Testis (tissue), 2 donors: ENCODE measurements at regions not wholly inside any gene's neighbourhood (a gene's known extent, or its start where the extent isn't known, plus 50 kb on each side); places are given as distances from the start of the nearest gene placed in this dataset.

Experiments used
- DNase-seq: peaks from one replicate; pipeline ENCODE4 v3.0.0-alpha.2; 2019
- H3K27ac ChIP-seq, 2 donors: fragments of 200-600 bp; sonication (generic); one replicate each; pipeline ENCODE4 v1.5.1; 2019
- H3K27me3 ChIP-seq: fragments of 200-600 bp; sonication (generic); one replicate; pipeline ENCODE4 v1.5.1; 2019
- H3K36me3 ChIP-seq: fragments of 200-600 bp; sonication (generic); one replicate; pipeline ENCODE4 v1.5.1; 2017; ENCODE audit warnings: low read depth; ENCODE audit errors: missing control alignments
- H3K4me1 ChIP-seq: fragments of 200-600 bp; sonication (generic); one replicate; pipeline ENCODE4 v1.5.1; 2019
- H3K4me3 ChIP-seq, 2 donors: fragments of 200-600 bp; sonication (generic); one replicate each; pipeline ENCODE4 v1.5.1; 2017 to 2019
- H3K9me3 ChIP-seq: fragments of 200-600 bp; sonication (generic); one replicate; pipeline ENCODE4 v1.5.1; 2017
- CTCF ChIP-seq, 3 experiments: fragments of 450-650 bp in 2 of 3; fragments of 200-600 bp in 1 of 3; sonication (generic) in 1 of 3; IDR thresholded peaks; one replicate each; pipeline ENCODE4 v1.5.1; 2016 to 2019; ENCODE audit warnings: antibody characterized with exemption in 3 of 3, mild to moderate bottlenecking in 2 of 3, moderate library complexity in 1 of 3
- POLR2A ChIP-seq: fragments of 450-650 bp; IDR thresholded peaks from one replicate; pipeline ENCODE4 v1.6.1; 2017; ENCODE audit warnings: antibody characterized with exemption, mild to moderate bottlenecking, moderate library complexity
- WGBS, 2 donors: methylation state at CpG; one replicate each; pipeline ENCODE4 v1.1.5; 2018; 5-methylcytosine and 5-hydroxymethylcytosine counted together
- intact Hi-C: fragments of 100-400 bp; cut with DNase I; formaldehyde crosslinking; loops from one replicate; pipeline ENCODE4 v1.15.1; 2023; ENCODE audit warnings: low total_unique reads

GRCh38 chr5:165163861-165164260 is 1658.4 kb downstream of the MAT2B start:
- intact Hi-C loops, result no loop called here
- H3K27me3 ChIP-seq, result no peaks in the 10 kb centered on the region
- no peak for TF ChIP-seq CTCF (IDR thresholded peaks at IDR 0.05)
- no peak for TF ChIP-seq POLR2A
- H3K4me3 ChIP-seq, result no peak overlapping the region
- no peak for DNase-seq
- H3K9me3 ChIP-seq, result no peaks in the 10 kb centered on the region
- no peaks in the 10 kb centered on the region for H3K36me3 ChIP-seq
- no peaks in the 10 kb centered on the region for H3K4me1 ChIP-seq
- no peak overlapping the region for H3K27ac ChIP-seq
- WGBS, 2 donors, result 42 to 70% methylated on average over 2 of the region's 2 CpGs

- no peak overlapping the region for H3K27ac ChIP-seq
- no peaks in the 10 kb centered on the region for H3K27me3 ChIP-seq
- no peak for DNase-seq
- no peaks in the 10 kb centered on the region for H3K9me3 ChIP-seq
- no peaks in the 10 kb centered on the region for H3K4me1 ChIP-seq
- intact Hi-C loops, result no loop called here
- no peaks in the 10 kb centered on the region for H3K36me3 ChIP-seq
- no peak overlapping the region for H3K4me3 ChIP-seq
- 84 to 93% methylated on average over 2 of the region's 2 CpGs for WGBS, 2 donors
- no peak for TF ChIP-seq CTCF (IDR thresholded peaks at IDR 0.05)
- no peak for TF ChIP-seq POLR2A
These were observed 1668.2 kb downstream of the MAT2B start for GRCh38 chr5:165173651-165174050.

- intact Hi-C loops, result no loop called here
- H3K4me1 ChIP-seq, result no peaks in the 10 kb centered on the region
- no peak for DNase-seq
- H3K9me3 ChIP-seq, result no peaks in the 10 kb centered on the region
- no peak overlapping the region for H3K4me3 ChIP-seq
- TF ChIP-seq POLR2A (no peak), CTCF (IDR thresholded peaks at IDR 0.05) (no peak)
- 73 to 82% methylated on average over 2 of the region's 2 CpGs for WGBS, 2 donors
- no peaks in the 10 kb centered on the region for H3K36me3 ChIP-seq
- H3K27ac ChIP-seq, result no peak overlapping the region
- no peaks in the 10 kb centered on the region for H3K27me3 ChIP-seq
These were observed 1669.6 kb downstream of the MAT2B start for GRCh38 chr5:165175041-165175440.

GRCh38 chr5:165184183-165184582 is 1678.8 kb downstream of the MAT2B start:
- H3K4me1 ChIP-seq, result no peaks in the 10 kb centered on the region
- no peak overlapping the region for H3K4me3 ChIP-seq
- TF ChIP-seq POLR2A, result no peak
- TF ChIP-seq CTCF (IDR thresholded peaks at IDR 0.05), result no peak
- no peaks in the 10 kb centered on the region for H3K9me3 ChIP-seq
- no peak overlapping the region for H3K27ac ChIP-seq
- intact Hi-C loops, result no loop called here
- DNase-seq, result no peak
- no peaks in the 10 kb centered on the region for H3K27me3 ChIP-seq
- no peaks in the 10 kb centered on the region for H3K36me3 ChIP-seq
- WGBS, 2 donors, result 100% methylated on average over 2 of the region's 2 CpGs

GRCh38 chr5:165185716-165186115 is 1680.3 kb downstream of the MAT2B start:
- TF ChIP-seq POLR2A (no peak), CTCF (IDR thresholded peaks at IDR 0.05) (no peak)
- 64 to 72% methylated on average over 2 of the region's 2 CpGs for WGBS, 2 donors

More at GRCh38 chr5:165185716-165186115, 1680.3 kb downstream of the MAT2B start:
- Histone ChIP-seq H3K9me3 (no peaks in the 10 kb centered on the region), H3K27me3 (no peaks in the 10 kb centered on the region), H3K36me3 (no peaks in the 10 kb centered on the region), H3K4me1 (no peaks in the 10 kb centered on the region), H3K4me3 (no peak overlapping the region), H3K27ac (no peak overlapping the region)
- no peak for DNase-seq
- intact Hi-C loops, result no loop called here
